Ishikawa (cell line): ENCODE measurements at regions not wholly inside any gene's neighbourhood (a gene's known extent, or its start where the extent isn't known, plus 50 kb on each side); places are given as distances from the start of the nearest gene placed in this dataset.

Experiments used
- CEBPB ChIP-seq: IDR thresholded peaks from 2 replicates; pipeline ENCODE4 v1.6.1; 2012
- CREB1 ChIP-seq: IDR thresholded peaks from 2 replicates; pipeline ENCODE4 v1.6.1; 2012; ENCODE audit warnings: low read depth
- EGR1 ChIP-seq: IDR thresholded peaks from 2 replicates; pipeline ENCODE4 v1.6.1; 2012
- EP300 ChIP-seq: IDR thresholded peaks from 2 replicates; pipeline ENCODE4 v1.6.1; 2012; ENCODE audit warnings: borderline replicate concordance
- FOXM1 ChIP-seq: IDR thresholded peaks from 2 replicates; pipeline ENCODE4 v1.6.1; 2012; ENCODE audit warnings: low read depth, borderline replicate concordance
- MAX ChIP-seq: IDR thresholded peaks from 2 replicates; pipeline ENCODE4 v1.6.1; 2012
- NFIC ChIP-seq: IDR thresholded peaks from 2 replicates; pipeline ENCODE4 v1.6.1; 2012
- RAD21 ChIP-seq: IDR thresholded peaks from 2 replicates; pipeline ENCODE4 v1.6.1; 2012; ENCODE audit warnings: low read depth
- TAF1 ChIP-seq: IDR thresholded peaks from 2 replicates; pipeline ENCODE4 v1.6.1; 2012; ENCODE audit warnings: low read depth, mild to moderate bottlenecking
- TEAD4 ChIP-seq: IDR thresholded peaks from 2 replicates; pipeline ENCODE4 v1.6.1; 2012
- YY1 ChIP-seq: IDR thresholded peaks from 2 replicates; pipeline ENCODE4 v1.6.1; 2012; ENCODE audit warnings: low read depth
- TF ChIP-seq, protein P1 (sequence below): IDR thresholded peaks from 2 replicates; pipeline ENCODE4 v1.6.1; 2012; ENCODE audit warnings: low read depth, mild to moderate bottlenecking

- TF ChIP-seq EGR1 (no peak), CREB1 (no peak), TAF1 (no peak), FOXM1 (no peak), EP300 (no peak), TEAD4 (no peak), YY1 (no peak), NFIC (no peak), CEBPB (no peak), RAD21 (no peak), MAX (no peak)
- TF ChIP-seq, protein P1, sequence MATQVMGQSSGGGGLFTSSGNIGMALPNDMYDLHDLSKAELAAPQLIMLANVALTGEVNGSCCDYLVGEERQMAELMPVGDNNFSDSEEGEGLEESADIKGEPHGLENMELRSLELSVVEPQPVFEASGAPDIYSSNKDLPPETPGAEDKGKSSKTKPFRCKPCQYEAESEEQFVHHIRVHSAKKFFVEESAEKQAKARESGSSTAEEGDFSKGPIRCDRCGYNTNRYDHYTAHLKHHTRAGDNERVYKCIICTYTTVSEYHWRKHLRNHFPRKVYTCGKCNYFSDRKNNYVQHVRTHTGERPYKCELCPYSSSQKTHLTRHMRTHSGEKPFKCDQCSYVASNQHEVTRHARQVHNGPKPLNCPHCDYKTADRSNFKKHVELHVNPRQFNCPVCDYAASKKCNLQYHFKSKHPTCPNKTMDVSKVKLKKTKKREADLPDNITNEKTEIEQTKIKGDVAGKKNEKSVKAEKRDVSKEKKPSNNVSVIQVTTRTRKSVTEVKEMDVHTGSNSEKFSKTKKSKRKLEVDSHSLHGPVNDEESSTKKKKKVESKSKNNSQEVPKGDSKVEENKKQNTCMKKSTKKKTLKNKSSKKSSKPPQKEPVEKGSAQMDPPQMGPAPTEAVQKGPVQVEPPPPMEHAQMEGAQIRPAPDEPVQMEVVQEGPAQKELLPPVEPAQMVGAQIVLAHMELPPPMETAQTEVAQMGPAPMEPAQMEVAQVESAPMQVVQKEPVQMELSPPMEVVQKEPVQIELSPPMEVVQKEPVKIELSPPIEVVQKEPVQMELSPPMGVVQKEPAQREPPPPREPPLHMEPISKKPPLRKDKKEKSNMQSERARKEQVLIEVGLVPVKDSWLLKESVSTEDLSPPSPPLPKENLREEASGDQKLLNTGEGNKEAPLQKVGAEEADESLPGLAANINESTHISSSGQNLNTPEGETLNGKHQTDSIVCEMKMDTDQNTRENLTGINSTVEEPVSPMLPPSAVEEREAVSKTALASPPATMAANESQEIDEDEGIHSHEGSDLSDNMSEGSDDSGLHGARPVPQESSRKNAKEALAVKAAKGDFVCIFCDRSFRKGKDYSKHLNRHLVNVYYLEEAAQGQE: no peak
Measured at GRCh38 chr18:78479443-78479842, 500.2 kb upstream of the SALL3 start.
